ENCODE measurements at regions not wholly inside any gene's neighbourhood (a gene's known extent, or its start where the extent isn't known, plus 50 kb on each side); places are given as distances from the start of the nearest gene placed in this dataset.

- Mint-ChIP-seq H3K27me3 (ENCODE audit: low read depth) (no peaks in the 10 kb centered on the region), H3K36me3 (ENCODE audit: insufficient read depth in 1 of 3, low read depth in 3 of 3) (no peaks in the 10 kb centered on the region), H3K4me3 (no peak overlapping the region), H3K27ac (no peak overlapping the region), H3K9me3 (no peaks in the 10 kb centered on the region), H3K4me1 (no peaks in the 10 kb centered on the region)
- Histone ChIP-seq H3K4ac (ENCODE audit: low read depth, low read length) (no peak overlapping the region), H3K56ac (ENCODE audit: insufficient read length, low read depth, low read length) (no peak overlapping the region), H2AFZ (ENCODE audit: low read length) (no peak overlapping the region), H3K23me2 (ENCODE audit: insufficient read length, low read depth, low read length, poor library complexity, severe bottlenecking) (no peaks in the 10 kb centered on the region), H2AK5ac (ENCODE audit: insufficient read length, low read length) (no peak overlapping the region), H3K14ac (ENCODE audit: insufficient read depth, low read length) (no peak overlapping the region), H4K91ac (ENCODE audit: insufficient read length, low read depth, low read length) (no peak overlapping the region), H4K20me1 (ENCODE audit: control insufficient read depth, insufficient read depth, insufficient read length) (no peaks in the 10 kb centered on the region), H2BK15ac (ENCODE audit: low read depth, low read length) (no peak overlapping the region), H2BK12ac (ENCODE audit: insufficient read length, low read depth, low read length) (no peak overlapping the region), H3K27ac (ENCODE audit: insufficient read length, low read depth, low read length) (no peak overlapping the region), H2BK5ac (ENCODE audit: insufficient read length, low read length) (no peak overlapping the region), H4K5ac (ENCODE audit: insufficient read length, low read depth, low read length) (no peak overlapping the region), H3K9me3 (ENCODE audit: control insufficient read depth, low read depth, low read length) (no peaks in the 10 kb centered on the region), H3K27me3 (ENCODE audit: insufficient read depth, low read length) (no peaks in the 10 kb centered on the region), H2BK20ac (ENCODE audit: low read depth, low read length, poor library complexity, severe bottlenecking) (no peak overlapping the region), H3T11ph (ENCODE audit: low read length) (no peak overlapping the region), H3K9ac (ENCODE audit: extremely low read depth, insufficient read length, low read length) (no peak overlapping the region), H3K18ac (ENCODE audit: insufficient read length, low read depth, low read length) (no peak overlapping the region), H3K23ac (ENCODE audit: insufficient read length, low read depth, low read length) (no peak overlapping the region), H3K79me1 (ENCODE audit: insufficient read depth, low read depth, low read length, poor library complexity, severe bottlenecking) (no peaks in the 10 kb centered on the region), H3K79me2 (ENCODE audit: insufficient read depth, low read length) (no peaks in the 10 kb centered on the region), H3K4me2 (ENCODE audit: insufficient read depth, insufficient read length, low read length) (no peak overlapping the region), H3K4me1 (ENCODE audit: insufficient read depth, low read length) (no peaks in the 10 kb centered on the region), H4K8ac (replicated peaks; ENCODE audit: insufficient read length, low read depth, low read length) (no peak overlapping the region), H2BK120ac (ENCODE audit: low read depth, low read length, poor library complexity, severe bottlenecking) (no peak overlapping the region)
- no peak for DNase-seq
- no peak for TF ChIP-seq CTCF (conservative IDR thresholded peaks at IDR 0.05)
- WGBS (ENCODE audit: extremely low coverage, insufficient read length, low lambda C conversion rate), result no CpG with 5 or more reads among the region's 2 CpGs
These were observed 189.8 kb upstream of the GRIK2 start for GRCh38 chr6:101203664-101204063.

Measured in H9 (cell line).